B cell (primary cell): ENCODE measurements at regions not wholly inside any gene's neighbourhood (a gene's known extent, or its start where the extent isn't known, plus 50 kb on each side); places are given as distances from the start of the nearest gene placed in this dataset.

ENCODE experiments used
- CTCF ChIP-seq: fragments of 200-600 bp; IDR thresholded peaks from one replicate; pipeline ENCODE4 v1.8.0; 2022; ENCODE audit warnings: antibody characterized with exemption, mild to moderate bottlenecking
- EZH2 ChIP-seq: IDR thresholded peaks from 2 replicates; pipeline ENCODE4 v1.6.1; 2012; ENCODE audit warnings: borderline replicate concordance, low read depth, mild to moderate bottlenecking, moderate library complexity, low read length; ENCODE audit not compliant: insufficient read depth, poor library complexity, severe bottlenecking

- TF ChIP-seq CTCF (no peak), EZH2 (no peak)
Measured at GRCh38 chr5:8408258-8408657, 539.3 kb downstream of the MTRR start.
